Choroid plexus epithelial cell (primary cell): ENCODE measurements at regions not wholly inside any gene's neighbourhood (a gene's known extent, or its start where the extent isn't known, plus 50 kb on each side); places are given as distances from the start of the nearest gene placed in this dataset.
"Not testable (repeated sequence)": the region's sequence is repeated elsewhere in the genome, so short reads cannot be mapped to it uniquely, and the experiment has no call there.

Experiments used
- DNase-seq: peaks from one replicate; pipeline ENCODE4 v3.0.0-alpha.2; 2010; ENCODE audit warnings: low read depth
- H3K4me3 ChIP-seq: 2 replicates; pipeline ENCODE4 v1.5.1; 2011; ENCODE audit warnings: low read depth, mild to moderate bottlenecking, control low read depth, low read length, moderate library complexity
- CTCF ChIP-seq: conservative IDR thresholded peaks from 2 replicates; pipeline ENCODE4 v1.5.1; 2011; ENCODE audit warnings: low read depth, mild to moderate bottlenecking, control low read depth, inconsistent platforms, low read length, moderate library complexity

- DNase-seq, result no peak
- H3K4me3 ChIP-seq, result no peak overlapping the region
- TF ChIP-seq CTCF, result no peak
These were observed 75.2 kb downstream of the TMEM121 start for GRCh38 chr14:105601360-105602242.

DNA sequence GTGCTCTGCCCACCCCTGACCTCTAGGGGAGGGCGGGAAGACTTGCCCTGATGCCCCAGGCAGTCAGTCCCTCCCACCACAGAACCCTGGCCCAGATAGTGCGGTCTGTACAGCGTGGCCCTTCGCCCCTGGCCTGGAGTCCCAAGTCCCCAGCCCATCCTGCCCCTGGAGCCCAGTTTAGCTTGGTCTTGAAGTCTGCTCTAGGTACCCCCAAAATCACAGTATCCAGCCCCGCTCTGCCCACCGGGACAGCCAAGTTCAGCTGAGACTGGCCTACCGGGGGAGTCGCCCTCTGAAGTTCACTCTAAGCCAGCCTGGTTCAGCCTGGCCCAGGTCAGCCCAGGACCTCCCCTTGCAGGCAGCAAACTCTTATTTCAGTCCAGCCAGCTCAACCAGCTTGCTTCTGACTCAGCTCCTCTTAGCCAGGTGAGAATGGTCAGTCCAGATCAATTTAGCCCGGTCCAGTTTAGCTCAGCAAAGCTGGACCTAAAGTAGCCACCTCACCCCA, 75.9 kb downstream of the TMEM121 start:
- TF ChIP-seq CTCF, result no peak
- no peak overlapping the region for H3K4me3 ChIP-seq
- no peak for DNase-seq

DNA sequence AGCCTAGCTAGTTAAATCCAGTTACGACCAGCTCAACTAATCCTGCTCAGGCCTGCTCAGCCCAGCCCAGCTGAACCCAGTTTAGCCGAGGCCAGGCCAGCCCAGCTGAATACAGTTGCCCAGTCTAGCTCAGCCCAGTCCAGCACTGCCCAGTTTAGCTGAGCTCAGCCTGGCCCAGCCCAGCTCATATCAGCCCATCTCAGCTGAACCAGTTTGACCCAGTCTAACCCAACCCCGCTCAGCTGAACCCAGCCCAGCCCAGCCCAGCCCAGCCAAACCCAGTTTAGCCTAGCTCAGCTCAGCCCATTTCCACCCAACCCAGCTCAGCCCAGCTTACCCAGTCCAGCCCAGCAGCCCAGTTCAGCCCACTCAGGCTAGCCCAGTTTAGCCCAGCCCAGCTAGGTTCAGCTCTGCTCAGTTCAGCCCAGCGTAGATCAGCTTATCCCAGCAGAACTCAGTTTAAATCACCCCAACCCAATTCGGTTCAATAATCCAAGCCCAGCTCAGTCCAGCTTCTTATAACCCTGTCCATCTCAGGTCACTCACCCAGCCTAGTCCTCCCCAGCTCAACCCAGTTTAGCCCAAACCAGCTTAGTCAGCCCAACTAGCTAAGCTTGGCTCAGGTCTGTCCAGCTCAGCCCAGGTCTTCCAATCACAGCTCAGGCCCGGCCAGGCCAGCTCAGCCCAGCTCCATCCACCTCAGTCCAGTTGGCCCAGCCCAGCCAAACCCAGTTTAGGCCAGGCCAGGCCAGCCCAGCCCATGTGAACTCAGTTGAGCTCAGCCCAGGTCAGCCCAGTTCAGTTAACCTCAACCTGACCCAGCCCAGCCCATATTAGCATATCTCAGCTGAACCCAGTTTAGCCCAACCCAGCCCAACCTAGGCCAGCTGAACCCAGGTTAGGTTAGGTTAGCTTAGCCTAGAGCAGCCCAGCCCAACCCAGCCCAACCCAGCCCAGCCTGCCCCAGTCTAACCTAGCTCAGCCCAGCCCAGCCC, 76.7 kb downstream of the TMEM121 start:
- DNase-seq, result no peak
- no peak overlapping the region for H3K4me3 ChIP-seq
- no peak for TF ChIP-seq CTCF

GRCh38 chr14:105604531-105605463, 78.4 kb downstream of the TMEM121 start:
- not testable (repeated sequence) for H3K4me3 ChIP-seq, DNase-seq

- DNase-seq, result no peak
- H3K4me3 ChIP-seq, result no peak overlapping the region
- no peak for TF ChIP-seq CTCF
These were observed 79.3 kb downstream of the TMEM121 start for GRCh38 chr14:105605464-105606304.

GRCh38 chr14:105606305-105606975, 80.1 kb downstream of the TMEM121 start:
- not testable (repeated sequence) for H3K4me3 ChIP-seq, DNase-seq

GRCh38 chr14:105607025-105607424, 80.6 kb downstream of the TMEM121 start:
- not testable (repeated sequence) for H3K4me3 ChIP-seq, DNase-seq

GRCh38 chr14:105614987-105615386, 88.6 kb downstream of the TMEM121 start:
- DNase-seq, H3K4me3 ChIP-seq: not testable (repeated sequence)

DNA sequence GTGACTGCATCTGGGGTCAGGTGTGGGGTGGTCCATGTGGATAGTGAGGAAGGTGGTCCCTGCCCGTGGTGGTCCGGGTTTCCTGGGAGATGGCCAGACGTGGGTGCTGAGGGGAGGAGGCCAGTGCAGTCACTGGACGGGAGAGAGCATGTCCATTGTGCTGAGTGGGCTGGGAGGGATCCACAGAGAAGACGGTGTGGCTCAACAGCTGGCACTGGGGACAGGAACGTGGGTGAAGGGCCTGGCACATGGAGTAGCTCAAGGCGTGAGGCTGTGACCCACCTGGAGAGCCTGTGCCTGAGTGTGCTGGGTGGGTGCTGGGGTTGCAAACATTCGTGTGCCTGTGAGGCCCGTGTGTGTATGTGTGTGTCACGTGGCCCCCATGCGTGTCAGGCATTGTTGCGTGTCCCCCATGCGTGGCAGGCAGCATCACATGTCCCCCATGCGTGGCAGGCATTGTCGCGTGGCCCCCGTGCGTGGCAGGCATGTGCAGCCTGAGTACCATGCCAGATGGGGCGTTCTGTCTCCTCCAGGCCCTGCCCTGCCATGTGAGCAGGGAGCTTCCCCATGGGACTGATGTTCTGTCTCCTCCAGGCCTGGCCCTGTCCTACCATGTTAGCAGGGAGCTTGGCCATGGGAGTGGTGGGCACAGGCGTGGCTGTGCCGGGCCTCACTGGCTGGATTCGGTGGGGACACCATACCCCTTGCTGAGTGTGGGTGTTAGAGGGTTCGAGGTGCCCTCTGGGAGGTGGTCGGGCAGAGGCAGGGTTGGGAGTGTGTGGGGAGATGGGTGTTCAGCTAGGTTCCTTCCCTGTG, 89.8 kb downstream of the TMEM121 start:
- DNase-seq, H3K4me3 ChIP-seq: not testable (repeated sequence)
